MG63 (cell line): ENCODE measurements at regions not wholly inside any gene's neighbourhood (a gene's known extent, or its start where the extent isn't known, plus 50 kb on each side); places are given as distances from the start of the nearest gene placed in this dataset.

Experiments
- DNase-seq: peaks from one replicate; pipeline ENCODE4 v3.0.0-alpha.2; 2020
- H3K27me3 ChIP-seq: fragments of 250-450 bp; sonication (Bioruptor Pico); 2 replicates; pipeline ENCODE4 v1.5.1; 2020; ENCODE audit warnings: mild to moderate bottlenecking, moderate library complexity
- H3K36me3 ChIP-seq: fragments of 250-450 bp; sonication (Bioruptor Pico); 2 replicates; pipeline ENCODE4 v1.5.1; 2020; ENCODE audit warnings: mild to moderate bottlenecking, moderate library complexity
- H3K4me3 ChIP-seq: fragments of 250-450 bp; sonication (Bioruptor Pico); 2 replicates; pipeline ENCODE4 v1.5.1; 2020; ENCODE audit warnings: mild to moderate bottlenecking, moderate library complexity
- H3K9me3 ChIP-seq: fragments of 250-450 bp; sonication (Bioruptor Pico); 2 replicates; pipeline ENCODE4 v1.5.1; 2020; ENCODE audit warnings: mild to moderate bottlenecking, moderate library complexity

GRCh38 chr6:167049275-167049674 lies 50.1 kb downstream of the CEP43 start:
- Histone ChIP-seq H3K36me3 (no peaks in the 10 kb centered on the region), H3K27me3 (no peaks in the 10 kb centered on the region), H3K4me3 (no peak overlapping the region), H3K9me3 (no peaks in the 10 kb centered on the region)
- DNase-seq: no peak

GRCh38 chr6:167050903-167051302 lies 51.7 kb downstream of the CEP43 start:
- no peak for DNase-seq
- no peaks in the 10 kb centered on the region for H3K9me3 ChIP-seq
- no peak overlapping the region for H3K4me3 ChIP-seq
- no peaks in the 10 kb centered on the region for H3K36me3 ChIP-seq
- no peaks in the 10 kb centered on the region for H3K27me3 ChIP-seq

- no peaks in the 10 kb centered on the region for H3K27me3 ChIP-seq
Observed at GRCh38 chr6:167053895-167054530, 54.8 kb downstream of the CEP43 start.

DNA sequence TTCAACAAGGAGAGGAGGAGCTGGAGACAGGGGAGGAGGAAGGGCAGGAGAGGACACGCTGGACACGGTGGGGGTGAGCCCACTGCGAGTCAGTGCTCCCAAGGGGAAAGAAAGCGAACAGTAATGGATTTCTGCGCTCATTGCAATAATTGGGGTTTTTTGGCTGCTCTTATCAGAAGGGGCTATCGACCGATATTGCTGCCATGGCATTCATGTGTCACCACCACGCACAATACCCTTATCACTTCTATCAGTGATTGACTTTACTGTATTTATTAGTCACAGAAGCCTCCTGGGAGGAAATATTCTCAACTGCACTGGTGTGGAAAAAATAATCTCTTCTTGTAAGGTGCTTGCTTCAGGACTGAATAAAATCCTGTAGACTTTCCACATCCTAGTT lies 55.8 kb downstream of the CEP43 start:
- H3K27me3 ChIP-seq: no peaks in the 10 kb centered on the region
- no peaks in the 10 kb centered on the region; the same call in 1 of the 2 replicates for H3K36me3 ChIP-seq

More at GRCh38 chr6:167053895-167054530, 54.8 kb downstream of the CEP43 start:
- no peak overlapping the region for H3K4me3 ChIP-seq
- H3K9me3 ChIP-seq: no peaks in the 10 kb centered on the region
- H3K36me3 ChIP-seq: no peaks in the 10 kb centered on the region; the same call in 1 of the 2 replicates
- DNase-seq: no peak

DNA sequence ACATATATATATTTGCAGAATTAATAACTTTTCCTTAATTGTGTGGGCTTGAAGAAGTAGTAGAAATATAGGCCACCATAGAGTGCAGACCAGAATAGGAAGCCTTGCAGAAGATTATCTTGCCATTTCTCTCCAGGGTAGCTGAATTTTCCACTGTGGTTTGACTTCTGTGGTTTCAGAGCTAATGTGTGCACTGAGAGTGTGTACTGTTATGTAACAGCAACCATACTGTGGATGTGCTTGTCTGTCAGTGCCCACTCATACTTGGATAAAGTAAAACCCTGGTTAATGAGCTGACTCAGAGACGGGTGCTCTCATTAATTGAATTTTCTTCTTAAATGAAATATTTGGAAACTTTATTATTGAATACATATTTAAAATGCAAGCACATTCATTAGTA lies 57.2 kb downstream of the CEP43 start:
- no peak for DNase-seq
- H3K9me3 ChIP-seq: no peaks in the 10 kb centered on the region
- no peak overlapping the region for H3K4me3 ChIP-seq
- no peaks in the 10 kb centered on the region; the same call in 1 of the 2 replicates for H3K36me3 ChIP-seq
- H3K27me3 ChIP-seq: no peaks in the 10 kb centered on the region

More for the DNA sequence above, 55.8 kb downstream of the CEP43 start:
- Histone ChIP-seq H3K9me3 (no peaks in the 10 kb centered on the region), H3K4me3 (no peak overlapping the region)
- DNase-seq: no peak

- Histone ChIP-seq H3K4me3 (no peak overlapping the region), H3K27me3 (no peaks in the 10 kb centered on the region; the same call in 1 of the 2 replicates), H3K9me3 (no peaks in the 10 kb centered on the region), H3K36me3 (no peaks in the 10 kb centered on the region; the same call in 1 of the 2 replicates)
- DNase-seq: peak; percentile 8
Observed at GRCh38 chr6:167058261-167058660, 59.1 kb downstream of the CEP43 start.
